Fibroblast of lung (primary cell): ENCODE measurements at regions not wholly inside any gene's neighbourhood (a gene's known extent, or its start where the extent isn't known, plus 50 kb on each side); places are given as distances from the start of the nearest gene placed in this dataset.

Experiments
- EZH2 ChIP-seq: IDR thresholded peaks from 2 replicates; pipeline ENCODE4 v1.5.1; 2012; ENCODE audit warnings: low read length, control low read depth, mild to moderate bottlenecking; ENCODE audit errors: missing control alignments
- TF ChIP-seq, protein P1 (sequence below), 2 donors: IDR thresholded peaks in 1 of 2; conservative IDR thresholded peaks in 1 of 2; 1 replicate in 1 of 2; 2 replicates in 1 of 2; pipeline ENCODE4 v1.5.1; 2011 to 2012; ENCODE audit warnings: low read length in 2 of 2, control low read depth in 1 of 2, inconsistent platforms in 1 of 2, low read depth in 1 of 2, mild to moderate bottlenecking in 1 of 2

DNA sequence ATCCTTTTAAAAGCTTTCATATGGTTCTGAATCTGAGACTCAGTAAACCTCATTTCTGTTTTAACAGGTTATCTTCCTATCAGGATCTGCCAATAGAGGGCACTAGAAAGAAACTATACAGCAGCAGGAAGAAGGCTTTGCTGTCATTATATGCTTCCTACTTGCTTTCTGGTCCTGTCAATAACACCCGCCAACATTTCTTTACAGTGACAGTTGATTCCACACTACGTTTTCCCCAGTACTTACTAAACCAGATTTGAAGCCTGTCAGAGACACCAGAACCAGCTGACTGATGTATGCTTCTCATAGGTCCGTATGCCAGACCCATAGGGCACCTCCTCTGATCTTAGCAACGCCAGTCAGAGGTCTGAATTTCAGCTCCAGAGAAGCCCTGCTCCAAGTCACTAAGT, 341.0 kb upstream of the NEGR1 start:
- TF ChIP-seq, protein P1, sequence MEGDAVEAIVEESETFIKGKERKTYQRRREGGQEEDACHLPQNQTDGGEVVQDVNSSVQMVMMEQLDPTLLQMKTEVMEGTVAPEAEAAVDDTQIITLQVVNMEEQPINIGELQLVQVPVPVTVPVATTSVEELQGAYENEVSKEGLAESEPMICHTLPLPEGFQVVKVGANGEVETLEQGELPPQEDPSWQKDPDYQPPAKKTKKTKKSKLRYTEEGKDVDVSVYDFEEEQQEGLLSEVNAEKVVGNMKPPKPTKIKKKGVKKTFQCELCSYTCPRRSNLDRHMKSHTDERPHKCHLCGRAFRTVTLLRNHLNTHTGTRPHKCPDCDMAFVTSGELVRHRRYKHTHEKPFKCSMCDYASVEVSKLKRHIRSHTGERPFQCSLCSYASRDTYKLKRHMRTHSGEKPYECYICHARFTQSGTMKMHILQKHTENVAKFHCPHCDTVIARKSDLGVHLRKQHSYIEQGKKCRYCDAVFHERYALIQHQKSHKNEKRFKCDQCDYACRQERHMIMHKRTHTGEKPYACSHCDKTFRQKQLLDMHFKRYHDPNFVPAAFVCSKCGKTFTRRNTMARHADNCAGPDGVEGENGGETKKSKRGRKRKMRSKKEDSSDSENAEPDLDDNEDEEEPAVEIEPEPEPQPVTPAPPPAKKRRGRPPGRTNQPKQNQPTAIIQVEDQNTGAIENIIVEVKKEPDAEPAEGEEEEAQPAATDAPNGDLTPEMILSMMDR (conservative IDR thresholded peaks at IDR 0.05 in 1 of 2, IDR thresholded peaks at IDR 0.05 in 1 of 2; ENCODE audit: low read depth in 1 of 2, low read length in 2 of 2), result peak; percentile 63 to 76
- no peak for TF ChIP-seq EZH2
